Liver (tissue), 8 donors: ENCODE measurements at regions not wholly inside any gene's neighbourhood (a gene's known extent, or its start where the extent isn't known, plus 50 kb on each side); places are given as distances from the start of the nearest gene placed in this dataset.

Experiments
- DNase-seq: peaks from one replicate; pipeline ENCODE4 v3.0.0-alpha.2; 2017; ENCODE audit warnings: low spot score
- H3K27ac ChIP-seq, 2 donors: one replicate each; pipeline ENCODE4 v1.7.0; 2013; ENCODE audit warnings: inconsistent platforms in 2 of 2, low read length in 2 of 2, control low read depth in 1 of 2, low read depth in 1 of 2, mild to moderate bottlenecking in 1 of 2
- H3K27me3 ChIP-seq, 4 donors: one replicate each; pipeline versions ENCODE4 v1.6.1 to v1.7.0; 2013; ENCODE audit warnings: low read length in 3 of 4, inconsistent platforms in 1 of 4, mild to moderate bottlenecking in 1 of 4, moderate library complexity in 1 of 4; ENCODE audit not compliant: control insufficient read depth in 4 of 4, insufficient read depth in 4 of 4
- H3K36me3 ChIP-seq, 4 donors: one replicate each; pipeline versions ENCODE4 v1.6.1 to v1.7.0; 2013; ENCODE audit warnings: low read length in 3 of 4, mild to moderate bottlenecking in 3 of 4, low read depth in 1 of 4, moderate library complexity in 1 of 4; ENCODE audit not compliant: control insufficient read depth in 4 of 4, insufficient read depth in 3 of 4
- H3K4me1 ChIP-seq, 4 donors: one replicate each; pipeline versions ENCODE4 v1.6.1 to v1.7.0; 2013; ENCODE audit warnings: low read length in 3 of 4, mild to moderate bottlenecking in 3 of 4, moderate library complexity in 1 of 4; ENCODE audit not compliant: control insufficient read depth in 4 of 4, insufficient read depth in 4 of 4
- H3K4me3 ChIP-seq, 3 donors: one replicate each; pipeline versions ENCODE4 v1.6.1 to v1.7.0; 2013; ENCODE audit warnings: low read length in 3 of 3, control low read depth in 1 of 3, low read depth in 1 of 3, mild to moderate bottlenecking in 1 of 3
- H3K9ac ChIP-seq, 2 donors: one replicate each; pipeline ENCODE4 v1.7.0; 2013; ENCODE audit warnings: low read length in 2 of 2, mild to moderate bottlenecking in 2 of 2, moderate library complexity in 2 of 2, control low read depth in 1 of 2, low read depth in 1 of 2
- H3K9me3 ChIP-seq, 4 donors: one replicate each; pipeline versions ENCODE4 v1.6.1 to v1.7.0; 2013; ENCODE audit warnings: low read length in 3 of 4; ENCODE audit not compliant: control insufficient read depth in 4 of 4
- EGR1 ChIP-seq, 2 donors: IDR thresholded peaks; 2 replicates each; pipeline ENCODE4 v1.6.1; 2016 to 2018; ENCODE audit warnings: antibody characterized with exemption in 2 of 2, low read depth in 2 of 2
- FOXA1 ChIP-seq: IDR thresholded peaks from 2 replicates; pipeline ENCODE4 v1.6.1; 2016; ENCODE audit warnings: antibody characterized with exemption
- FOXA2 ChIP-seq: IDR thresholded peaks from 2 replicates; pipeline ENCODE4 v1.6.1; 2016; ENCODE audit warnings: antibody characterized with exemption
- GABPA ChIP-seq, 2 donors: IDR thresholded peaks in 1 of 2; conservative IDR thresholded peaks in 1 of 2; 2 replicates each; pipeline ENCODE4 v1.6.1; 2016; ENCODE audit warnings: antibody characterized with exemption in 2 of 2, mild to moderate bottlenecking in 1 of 2, moderate library complexity in 1 of 2
- HNF4A ChIP-seq, 2 donors: conservative IDR thresholded peaks; 2 replicates each; pipeline ENCODE4 v1.6.1; 2016; ENCODE audit warnings: antibody characterized with exemption in 2 of 2, mild to moderate bottlenecking in 2 of 2
- HNF4G ChIP-seq: IDR thresholded peaks from 2 replicates; pipeline ENCODE4 v1.6.1; 2016; ENCODE audit warnings: antibody characterized with exemption
- JUND ChIP-seq, 2 donors: IDR thresholded peaks; 2 replicates each; pipeline ENCODE4 v1.6.1; 2016; ENCODE audit warnings: antibody characterized with exemption in 2 of 2
- MAX ChIP-seq: IDR thresholded peaks from 2 replicates; pipeline ENCODE4 v1.6.1; 2016; ENCODE audit warnings: antibody characterized with exemption
- NR2F2 ChIP-seq: IDR thresholded peaks from 2 replicates; pipeline ENCODE4 v1.6.1; 2016; ENCODE audit warnings: antibody characterized with exemption
- RAD21 ChIP-seq, 2 donors: IDR thresholded peaks; 2 replicates each; pipeline ENCODE4 v1.6.1; 2016; ENCODE audit warnings: antibody characterized with exemption in 2 of 2, mild to moderate bottlenecking in 2 of 2
- RXRA ChIP-seq, 2 donors: IDR thresholded peaks; 2 replicates each; pipeline ENCODE4 v1.6.1; 2017 to 2018; ENCODE audit warnings: antibody characterized with exemption in 2 of 2, mild to moderate bottlenecking in 1 of 2
- SP1 ChIP-seq: IDR thresholded peaks from 2 replicates; pipeline ENCODE4 v1.6.1; 2018; ENCODE audit warnings: antibody characterized with exemption, mild to moderate bottlenecking
- TAF1 ChIP-seq: conservative IDR thresholded peaks from 2 replicates; pipeline ENCODE4 v1.6.1; 2016; ENCODE audit warnings: antibody characterized with exemption, mild to moderate bottlenecking
- YY1 ChIP-seq: IDR thresholded peaks from 2 replicates; pipeline ENCODE4 v1.6.1; 2016; ENCODE audit warnings: antibody characterized with exemption, mild to moderate bottlenecking
- ZBTB33 ChIP-seq: IDR thresholded peaks from 2 replicates; pipeline ENCODE4 v1.6.1; 2016; ENCODE audit warnings: antibody characterized with exemption
- WGBS: extraction: QIAGEN DNeasy Blood & Tissue Kit; methylation state at CpG from one replicate; pipeline ENCODE4 v1.1.7; 2013; 5-methylcytosine and 5-hydroxymethylcytosine counted together
- TF ChIP-seq, protein P1 (sequence below): fragments of 150-350 bp; IDR thresholded peaks from 2 replicates; pipeline ENCODE4 v1.5.1; 2017; ENCODE audit warnings: improper control_type of control experiment, low read depth, low read length; ENCODE audit not compliant: missing input control
- TF ChIP-seq, protein P2 (sequence below): IDR thresholded peaks from 2 replicates; pipeline ENCODE4 v1.6.1; 2016; ENCODE audit warnings: antibody characterized with exemption, mild to moderate bottlenecking
- TF ChIP-seq, protein P3 (sequence below): IDR thresholded peaks from 2 replicates; pipeline ENCODE4 v1.6.1; 2016; ENCODE audit warnings: antibody characterized with exemption
- donor health status: healthy.
- donor health status: healthy.
- donor health status: healthy.
- donor health status: healthy.
- donor health status: healthy.

GRCh38 chr9:81427870-81428269 is 261.5 kb downstream of the TLE1 start:
- no peak for DNase-seq
- Histone ChIP-seq H3K4me1 (no peaks in the 10 kb centered on the region), H3K36me3 (no peaks in the 10 kb centered on the region), H3K9me3 (peaks cover 0 to 17% (median 4%) of the 10 kb centered on the region in 4 donors), H3K27me3 (no peaks in the 10 kb centered on the region), H3K27ac (no peak overlapping the region), H3K4me3 (no peak overlapping the region), H3K9ac (no peak overlapping the region)
- 98% methylated on average over 1 of the region's 1 CpG for WGBS
- TF ChIP-seq FOXA2: no peak
- TF ChIP-seq FOXA1: no peak
- TF ChIP-seq NR2F2: no peak
- no peak for TF ChIP-seq MAX
- TF ChIP-seq, protein P1, sequence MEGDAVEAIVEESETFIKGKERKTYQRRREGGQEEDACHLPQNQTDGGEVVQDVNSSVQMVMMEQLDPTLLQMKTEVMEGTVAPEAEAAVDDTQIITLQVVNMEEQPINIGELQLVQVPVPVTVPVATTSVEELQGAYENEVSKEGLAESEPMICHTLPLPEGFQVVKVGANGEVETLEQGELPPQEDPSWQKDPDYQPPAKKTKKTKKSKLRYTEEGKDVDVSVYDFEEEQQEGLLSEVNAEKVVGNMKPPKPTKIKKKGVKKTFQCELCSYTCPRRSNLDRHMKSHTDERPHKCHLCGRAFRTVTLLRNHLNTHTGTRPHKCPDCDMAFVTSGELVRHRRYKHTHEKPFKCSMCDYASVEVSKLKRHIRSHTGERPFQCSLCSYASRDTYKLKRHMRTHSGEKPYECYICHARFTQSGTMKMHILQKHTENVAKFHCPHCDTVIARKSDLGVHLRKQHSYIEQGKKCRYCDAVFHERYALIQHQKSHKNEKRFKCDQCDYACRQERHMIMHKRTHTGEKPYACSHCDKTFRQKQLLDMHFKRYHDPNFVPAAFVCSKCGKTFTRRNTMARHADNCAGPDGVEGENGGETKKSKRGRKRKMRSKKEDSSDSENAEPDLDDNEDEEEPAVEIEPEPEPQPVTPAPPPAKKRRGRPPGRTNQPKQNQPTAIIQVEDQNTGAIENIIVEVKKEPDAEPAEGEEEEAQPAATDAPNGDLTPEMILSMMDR: no peak
- TF ChIP-seq RXRA (IDR thresholded peaks at IDR 0.05): no peak
- TF ChIP-seq JUND (IDR thresholded peaks at IDR 0.05): no peak
- TF ChIP-seq GABPA (IDR thresholded peaks at IDR 0.05 in 1 of 2, conservative IDR thresholded peaks at IDR 0.05 in 1 of 2): no peak
- TF ChIP-seq TAF1: no peak
- TF ChIP-seq, protein P2, sequence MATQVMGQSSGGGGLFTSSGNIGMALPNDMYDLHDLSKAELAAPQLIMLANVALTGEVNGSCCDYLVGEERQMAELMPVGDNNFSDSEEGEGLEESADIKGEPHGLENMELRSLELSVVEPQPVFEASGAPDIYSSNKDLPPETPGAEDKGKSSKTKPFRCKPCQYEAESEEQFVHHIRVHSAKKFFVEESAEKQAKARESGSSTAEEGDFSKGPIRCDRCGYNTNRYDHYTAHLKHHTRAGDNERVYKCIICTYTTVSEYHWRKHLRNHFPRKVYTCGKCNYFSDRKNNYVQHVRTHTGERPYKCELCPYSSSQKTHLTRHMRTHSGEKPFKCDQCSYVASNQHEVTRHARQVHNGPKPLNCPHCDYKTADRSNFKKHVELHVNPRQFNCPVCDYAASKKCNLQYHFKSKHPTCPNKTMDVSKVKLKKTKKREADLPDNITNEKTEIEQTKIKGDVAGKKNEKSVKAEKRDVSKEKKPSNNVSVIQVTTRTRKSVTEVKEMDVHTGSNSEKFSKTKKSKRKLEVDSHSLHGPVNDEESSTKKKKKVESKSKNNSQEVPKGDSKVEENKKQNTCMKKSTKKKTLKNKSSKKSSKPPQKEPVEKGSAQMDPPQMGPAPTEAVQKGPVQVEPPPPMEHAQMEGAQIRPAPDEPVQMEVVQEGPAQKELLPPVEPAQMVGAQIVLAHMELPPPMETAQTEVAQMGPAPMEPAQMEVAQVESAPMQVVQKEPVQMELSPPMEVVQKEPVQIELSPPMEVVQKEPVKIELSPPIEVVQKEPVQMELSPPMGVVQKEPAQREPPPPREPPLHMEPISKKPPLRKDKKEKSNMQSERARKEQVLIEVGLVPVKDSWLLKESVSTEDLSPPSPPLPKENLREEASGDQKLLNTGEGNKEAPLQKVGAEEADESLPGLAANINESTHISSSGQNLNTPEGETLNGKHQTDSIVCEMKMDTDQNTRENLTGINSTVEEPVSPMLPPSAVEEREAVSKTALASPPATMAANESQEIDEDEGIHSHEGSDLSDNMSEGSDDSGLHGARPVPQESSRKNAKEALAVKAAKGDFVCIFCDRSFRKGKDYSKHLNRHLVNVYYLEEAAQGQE: no peak
- TF ChIP-seq RAD21 (IDR thresholded peaks at IDR 0.05): no peak
- no peak for TF ChIP-seq HNF4G
- no peak for TF ChIP-seq HNF4A (conservative IDR thresholded peaks at IDR 0.05)
- TF ChIP-seq, protein P3, sequence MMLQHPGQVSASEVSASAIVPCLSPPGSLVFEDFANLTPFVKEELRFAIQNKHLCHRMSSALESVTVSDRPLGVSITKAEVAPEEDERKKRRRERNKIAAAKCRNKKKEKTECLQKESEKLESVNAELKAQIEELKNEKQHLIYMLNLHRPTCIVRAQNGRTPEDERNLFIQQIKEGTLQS: no peak
- no peak for TF ChIP-seq SP1
- TF ChIP-seq EGR1 (IDR thresholded peaks at IDR 0.05; ENCODE audit: low read depth in 2 of 2): no peak
- TF ChIP-seq ZBTB33: no peak
- no peak for TF ChIP-seq YY1

GRCh38 chr9:81424431-81424830 is 264.9 kb downstream of the TLE1 start:
- WGBS: 30% methylated on average over 1 of the region's 1 CpG
- TF ChIP-seq HNF4G (no peak), FOXA1 (no peak), RXRA (IDR thresholded peaks at IDR 0.05) (no peak), EGR1 (IDR thresholded peaks at IDR 0.05; ENCODE audit: low read depth in 2 of 2) (no peak), TAF1 (no peak)
- no peak for DNase-seq
- no peak overlapping the region for H3K9ac ChIP-seq
- no peaks in the 10 kb centered on the region for H3K27me3 ChIP-seq
- no peak overlapping the region for H3K27ac ChIP-seq
- no peaks in the 10 kb centered on the region for H3K36me3 ChIP-seq
- H3K4me3 ChIP-seq: no peak overlapping the region
- no peaks in the 10 kb centered on the region for H3K4me1 ChIP-seq
- peaks cover 0 to 17% (median 4%) of the 10 kb centered on the region in 4 donors for H3K9me3 ChIP-seq
